Mucosa of stomach (tissue), 1 donor: ENCODE measurements at regions not wholly inside any gene's neighbourhood (a gene's known extent, or its start where the extent isn't known, plus 50 kb on each side); places are given as distances from the start of the nearest gene placed in this dataset.

ENCODE experiments used
- H3K27me3 ChIP-seq: one replicate; pipeline ENCODE4 v1.7.0; 2013; ENCODE audit warnings: mild to moderate bottlenecking, low read length; ENCODE audit not compliant: control insufficient read depth, insufficient read depth
- H3K36me3 ChIP-seq: one replicate; pipeline ENCODE4 v1.7.0; 2013; ENCODE audit warnings: low read length; ENCODE audit not compliant: control insufficient read depth, insufficient read depth
- H3K4me1 ChIP-seq: one replicate; pipeline ENCODE4 v1.7.0; 2013; ENCODE audit warnings: mild to moderate bottlenecking, low read length; ENCODE audit not compliant: control insufficient read depth, insufficient read depth
- H3K4me3 ChIP-seq: one replicate; pipeline ENCODE4 v1.7.0; 2013; ENCODE audit warnings: low read length
- H3K9ac ChIP-seq: one replicate; pipeline ENCODE4 v1.7.0; 2013; ENCODE audit warnings: mild to moderate bottlenecking, low read length, moderate library complexity
- H3K9me3 ChIP-seq: one replicate; pipeline ENCODE4 v1.7.0; 2013; ENCODE audit warnings: mild to moderate bottlenecking, low read length, moderate library complexity; ENCODE audit not compliant: control insufficient read depth
- donor health status: Pancreatic carcinoma.

DNA sequence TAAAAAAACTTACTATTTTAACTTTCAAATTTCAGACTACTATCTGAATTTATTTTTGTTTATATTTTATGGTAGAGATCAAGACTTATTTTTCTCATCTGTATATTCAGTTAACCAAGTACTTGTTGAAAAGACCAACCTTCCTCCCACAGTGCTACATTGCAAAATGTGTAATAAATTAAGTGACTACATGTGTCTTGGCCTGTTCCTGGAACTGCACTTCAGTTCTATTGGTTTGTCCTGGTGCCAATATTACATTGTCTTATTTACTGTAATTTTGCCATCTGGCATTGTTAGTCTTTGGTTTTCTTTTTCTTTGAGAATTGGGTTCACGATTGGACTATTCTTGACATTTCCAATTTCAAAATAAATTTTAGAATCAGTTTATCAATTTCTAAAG, 138.4 kb upstream of the KCNMB2 start:
- Histone ChIP-seq H3K9me3 (no peaks in the 10 kb centered on the region), H3K4me3 (no peak overlapping the region), H3K9ac (no peak overlapping the region), H3K4me1 (no peaks in the 10 kb centered on the region), H3K27me3 (no peaks in the 10 kb centered on the region), H3K36me3 (no peaks in the 10 kb centered on the region)

DNA sequence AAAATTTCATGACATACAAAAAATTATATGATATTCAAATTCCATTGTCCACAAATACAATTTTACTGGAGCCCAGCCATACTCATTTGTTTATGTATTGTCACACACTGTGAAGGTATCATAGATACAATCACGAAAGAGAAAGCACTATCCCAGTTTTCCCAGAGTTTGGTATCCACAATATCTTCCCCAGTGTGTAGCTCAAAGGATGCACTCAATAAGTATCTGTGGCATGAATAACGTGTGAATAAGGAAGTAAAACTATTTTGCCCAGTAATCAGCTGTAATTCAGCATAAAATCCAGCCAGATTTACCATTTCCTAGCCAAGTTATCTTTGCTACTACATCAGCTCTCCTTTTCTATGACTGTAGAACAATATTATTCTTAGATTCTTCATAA, 131.3 kb upstream of the KCNMB2 start:
- H3K27me3 ChIP-seq, result no peaks in the 10 kb centered on the region
- no peak overlapping the region for H3K4me3 ChIP-seq
- H3K4me1 ChIP-seq, result peaks cover 5% of the 10 kb centered on the region

DNA sequence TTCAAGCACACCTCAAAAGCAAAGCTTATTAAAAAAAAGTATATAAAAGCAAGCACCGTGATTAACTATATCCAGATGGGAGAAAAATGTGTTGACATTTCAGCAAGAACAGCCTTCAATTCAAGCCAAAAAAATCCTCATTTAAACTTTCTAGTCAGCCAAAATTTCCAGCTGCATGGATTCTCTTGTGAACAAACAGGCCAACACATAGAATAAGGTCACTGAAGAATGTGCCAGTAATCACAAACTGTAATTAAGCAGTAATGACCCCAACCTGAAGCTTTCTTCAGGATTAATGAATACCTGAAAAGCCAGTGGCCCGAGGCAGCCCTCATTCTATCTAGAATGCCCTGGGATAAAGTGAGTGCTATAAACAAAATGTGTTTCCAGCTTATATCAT, 130.7 kb upstream of the KCNMB2 start:
- H3K4me3 ChIP-seq, result no peak overlapping the region
- H3K4me1 ChIP-seq, result peaks cover 5% of the 10 kb centered on the region

More for the DNA sequence above, 131.3 kb upstream of the KCNMB2 start:
- H3K9ac ChIP-seq, result no peak overlapping the region
- no peaks in the 10 kb centered on the region for H3K9me3 ChIP-seq
- H3K36me3 ChIP-seq, result no peaks in the 10 kb centered on the region

DNA sequence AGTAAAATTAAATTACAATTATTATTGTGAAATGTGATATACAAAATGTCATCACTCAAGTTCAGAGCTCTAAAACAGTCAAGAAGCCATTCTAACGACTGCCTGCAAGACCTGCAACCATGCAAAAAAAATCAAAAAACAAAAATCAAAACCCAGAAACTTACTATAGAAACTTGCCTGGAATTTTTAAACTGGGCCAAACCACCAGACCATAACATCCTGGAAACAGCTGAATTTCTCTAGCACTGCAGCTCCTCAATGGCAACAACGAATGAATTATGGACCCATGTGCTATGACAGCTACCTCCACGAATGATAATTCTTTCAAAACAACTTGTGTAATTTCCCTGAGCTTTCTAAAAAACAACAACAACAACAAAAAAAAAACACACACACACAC, 130.0 kb upstream of the KCNMB2 start:
- H3K4me1 ChIP-seq, result peaks cover 5% of the 10 kb centered on the region
- H3K9ac ChIP-seq, result no peak overlapping the region
- no peaks in the 10 kb centered on the region for H3K27me3 ChIP-seq
- no peaks in the 10 kb centered on the region for H3K9me3 ChIP-seq
- no peak overlapping the region for H3K4me3 ChIP-seq
- no peaks in the 10 kb centered on the region for H3K36me3 ChIP-seq

More for the DNA sequence above, 130.7 kb upstream of the KCNMB2 start:
- H3K9ac ChIP-seq, result no peak overlapping the region
- H3K9me3 ChIP-seq, result no peaks in the 10 kb centered on the region
- H3K36me3 ChIP-seq, result no peaks in the 10 kb centered on the region
- H3K27me3 ChIP-seq, result no peaks in the 10 kb centered on the region

DNA sequence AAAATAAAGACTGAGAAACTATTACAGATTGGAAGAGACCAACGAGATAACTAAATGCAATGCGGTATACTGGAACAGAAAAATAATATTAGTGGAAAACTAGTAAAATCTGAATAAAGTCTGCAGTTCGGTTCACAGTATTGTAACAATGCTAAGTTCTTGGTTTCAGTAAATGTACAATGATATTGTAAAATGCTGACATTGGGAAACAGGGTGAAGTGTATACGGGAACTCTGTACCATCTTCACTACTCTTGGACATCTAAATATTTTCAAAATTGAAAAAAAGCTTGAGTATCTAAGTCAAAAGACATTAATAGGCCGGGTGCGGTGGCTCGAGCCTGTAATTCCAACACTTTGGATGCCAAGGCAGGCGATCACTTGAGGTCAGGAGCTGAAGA, 120.9 kb upstream of the KCNMB2 start:
- H3K4me3 ChIP-seq, result no peak overlapping the region
- H3K4me1 ChIP-seq, result no peaks in the 10 kb centered on the region
- no peaks in the 10 kb centered on the region for H3K36me3 ChIP-seq
- H3K9ac ChIP-seq, result no peak overlapping the region
- H3K27me3 ChIP-seq, result no peaks in the 10 kb centered on the region
- H3K9me3 ChIP-seq, result no peaks in the 10 kb centered on the region

DNA sequence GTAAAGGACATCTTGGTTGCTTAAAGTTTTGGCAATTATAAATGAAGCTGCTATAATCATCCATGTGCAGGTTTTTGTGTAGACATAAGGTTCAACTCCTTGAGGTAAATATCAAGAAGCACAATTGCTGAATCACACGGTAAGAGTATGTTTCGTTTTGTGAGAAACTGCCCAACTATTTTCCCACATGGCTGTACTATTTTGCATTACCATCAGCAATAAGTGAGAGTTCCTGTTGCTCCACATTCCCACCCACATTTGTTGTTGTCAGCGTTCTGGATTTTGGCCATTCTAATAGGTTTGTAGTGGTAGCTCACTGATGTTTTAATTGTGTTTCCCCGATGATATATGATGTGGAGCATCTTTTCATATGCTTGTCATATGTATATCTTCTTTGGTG, 118.5 kb upstream of the KCNMB2 start:
- Histone ChIP-seq H3K4me1 (no peaks in the 10 kb centered on the region), H3K36me3 (no peaks in the 10 kb centered on the region), H3K27me3 (no peaks in the 10 kb centered on the region), H3K9me3 (no peaks in the 10 kb centered on the region), H3K9ac (no peak overlapping the region), H3K4me3 (no peak overlapping the region)

DNA sequence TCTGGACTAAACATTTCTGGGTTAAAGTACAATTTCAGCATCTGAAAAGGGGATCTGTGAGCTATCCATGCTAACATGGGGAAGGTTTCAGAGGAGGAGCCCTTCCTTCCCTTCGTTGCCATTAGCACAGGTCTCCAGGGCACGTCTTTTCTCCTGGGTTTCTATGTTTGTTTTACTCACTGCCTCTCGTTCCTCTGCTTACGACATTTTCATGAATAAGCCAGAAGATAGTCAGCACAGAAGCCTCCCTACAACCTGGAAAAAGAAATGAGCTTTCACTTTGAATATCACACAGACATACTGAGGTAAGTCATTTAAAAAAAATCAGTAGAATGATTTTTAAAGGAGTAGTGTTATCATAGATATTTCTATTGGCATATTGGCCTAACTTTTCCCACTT, 117.2 kb upstream of the KCNMB2 start:
- no peaks in the 10 kb centered on the region for H3K36me3 ChIP-seq
- H3K27me3 ChIP-seq, result no peaks in the 10 kb centered on the region
- H3K4me1 ChIP-seq, result no peaks in the 10 kb centered on the region
- no peak overlapping the region for H3K9ac ChIP-seq
- no peak overlapping the region for H3K4me3 ChIP-seq
- H3K9me3 ChIP-seq, result no peaks in the 10 kb centered on the region

DNA sequence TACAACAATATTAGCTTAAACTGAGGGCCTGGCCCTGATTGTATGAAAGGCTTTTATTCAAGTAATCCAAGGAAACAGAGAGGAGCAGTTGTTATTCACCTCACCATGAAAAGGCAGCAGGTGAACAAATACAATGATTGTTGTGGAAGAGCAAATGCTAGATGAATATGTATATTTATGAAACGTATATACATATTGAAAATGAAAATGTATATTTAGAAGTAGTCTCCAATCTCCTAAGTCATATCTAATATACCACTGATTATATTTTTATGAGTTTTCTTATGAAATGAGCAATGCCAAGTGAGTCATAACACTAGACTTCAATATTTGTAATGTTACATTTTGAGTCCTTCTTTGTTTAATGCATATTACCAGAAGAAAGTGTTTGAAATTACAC, 116.2 kb upstream of the KCNMB2 start:
- H3K27me3 ChIP-seq, result no peaks in the 10 kb centered on the region
- no peak overlapping the region for H3K9ac ChIP-seq
- no peaks in the 10 kb centered on the region for H3K4me1 ChIP-seq
- H3K4me3 ChIP-seq, result no peak overlapping the region
- H3K9me3 ChIP-seq, result no peaks in the 10 kb centered on the region
- no peaks in the 10 kb centered on the region for H3K36me3 ChIP-seq

DNA sequence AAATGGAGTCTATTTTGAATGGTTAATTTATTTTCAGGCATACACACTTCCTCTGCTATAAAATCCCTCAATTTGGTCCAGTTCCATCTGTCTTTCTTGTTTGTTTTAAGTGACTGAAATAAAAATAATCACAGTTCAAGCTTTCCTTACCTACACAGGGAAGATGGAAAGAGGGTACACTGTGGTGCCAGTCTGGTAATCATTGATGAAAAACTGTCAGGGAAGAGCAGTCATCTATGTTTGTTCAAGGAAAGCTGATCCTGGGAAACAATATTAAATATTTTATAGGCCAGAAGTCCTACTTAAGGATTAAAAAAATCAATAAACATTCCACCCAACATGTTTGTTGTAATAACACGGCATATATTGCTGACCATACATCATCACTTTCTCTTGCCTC, 115.2 kb upstream of the KCNMB2 start:
- no peak overlapping the region for H3K4me3 ChIP-seq
- H3K9ac ChIP-seq, result no peak overlapping the region
- no peaks in the 10 kb centered on the region for H3K36me3 ChIP-seq
- no peaks in the 10 kb centered on the region for H3K4me1 ChIP-seq
- H3K9me3 ChIP-seq, result no peaks in the 10 kb centered on the region
- H3K27me3 ChIP-seq, result no peaks in the 10 kb centered on the region

DNA sequence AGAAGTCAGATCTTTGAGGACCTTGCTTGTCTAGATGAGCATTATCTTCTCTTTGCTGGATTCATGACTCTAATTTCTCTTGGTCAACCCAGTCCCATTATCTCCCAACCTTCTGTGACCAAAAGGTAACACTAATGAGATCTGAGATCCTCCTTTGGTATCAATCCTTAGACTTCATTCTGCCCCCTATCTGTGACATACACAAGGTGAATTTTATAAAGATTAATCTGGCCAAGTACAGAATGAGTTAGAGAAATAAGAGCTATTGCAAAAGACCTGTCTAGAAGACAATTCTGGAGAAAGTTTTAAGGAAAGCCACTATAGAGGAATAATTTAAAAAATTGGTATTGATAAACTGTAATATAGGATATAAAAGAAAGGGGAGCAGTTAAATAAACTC, 113.8 kb upstream of the KCNMB2 start:
- Histone ChIP-seq H3K9ac (no peak overlapping the region), H3K4me3 (no peak overlapping the region), H3K36me3 (no peaks in the 10 kb centered on the region), H3K27me3 (no peaks in the 10 kb centered on the region), H3K4me1 (no peaks in the 10 kb centered on the region), H3K9me3 (no peaks in the 10 kb centered on the region)

DNA sequence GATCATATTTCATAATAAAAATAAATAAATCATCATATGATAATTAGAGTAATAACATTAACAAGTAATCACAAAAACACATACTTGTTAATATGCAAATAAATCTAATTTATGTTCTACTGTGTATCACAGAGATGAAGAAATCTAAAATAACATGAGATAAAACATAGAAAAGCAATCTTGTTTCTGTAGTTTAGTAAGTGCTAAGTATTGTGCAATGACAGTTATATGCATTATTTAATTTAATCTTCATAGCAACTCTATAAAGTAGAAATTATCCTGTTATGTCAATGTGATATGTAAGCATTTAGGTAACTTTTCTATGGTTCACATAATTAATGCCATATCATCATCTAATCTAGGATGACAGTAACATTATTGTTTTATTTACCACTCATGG, 108.2 kb upstream of the KCNMB2 start:
- H3K9me3 ChIP-seq, result no peaks in the 10 kb centered on the region
- H3K36me3 ChIP-seq, result no peaks in the 10 kb centered on the region
- no peak overlapping the region for H3K4me3 ChIP-seq
- H3K9ac ChIP-seq, result no peak overlapping the region
- H3K27me3 ChIP-seq, result no peaks in the 10 kb centered on the region
- H3K4me1 ChIP-seq, result no peaks in the 10 kb centered on the region

DNA sequence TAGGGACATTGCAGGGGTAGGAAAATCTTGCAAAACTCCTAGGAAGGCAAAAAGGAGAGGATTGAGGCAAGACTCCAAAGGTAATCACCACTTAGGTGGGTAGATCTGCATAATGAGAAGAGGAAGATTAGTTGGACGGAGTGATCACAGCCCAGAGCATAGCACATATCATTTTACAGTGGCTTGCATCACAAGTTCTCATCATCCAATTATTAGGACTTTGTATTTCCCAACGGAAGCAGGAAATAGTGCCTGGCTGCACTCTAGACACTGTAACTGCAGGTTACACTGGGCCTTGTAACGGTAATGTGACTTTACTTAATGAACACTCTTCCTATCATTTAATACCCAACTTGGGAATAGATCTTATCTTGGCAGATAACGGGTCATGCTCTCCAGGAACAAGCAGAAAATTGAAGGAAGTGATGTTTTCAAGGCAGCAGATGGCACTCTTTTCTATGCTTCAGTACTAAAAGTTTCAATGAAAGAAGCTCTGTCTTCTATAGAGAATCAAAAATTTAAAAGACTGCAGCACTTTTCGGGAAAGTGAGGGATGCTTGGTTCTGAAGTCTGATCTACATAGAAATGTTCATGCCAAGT, 101.9 kb upstream of the KCNMB2 start:
- H3K9ac ChIP-seq, result no peak overlapping the region
- no peaks in the 10 kb centered on the region for H3K4me1 ChIP-seq
- no peak overlapping the region for H3K4me3 ChIP-seq
- H3K27me3 ChIP-seq, result no peaks in the 10 kb centered on the region
- no peaks in the 10 kb centered on the region for H3K9me3 ChIP-seq
- no peaks in the 10 kb centered on the region for H3K36me3 ChIP-seq

DNA sequence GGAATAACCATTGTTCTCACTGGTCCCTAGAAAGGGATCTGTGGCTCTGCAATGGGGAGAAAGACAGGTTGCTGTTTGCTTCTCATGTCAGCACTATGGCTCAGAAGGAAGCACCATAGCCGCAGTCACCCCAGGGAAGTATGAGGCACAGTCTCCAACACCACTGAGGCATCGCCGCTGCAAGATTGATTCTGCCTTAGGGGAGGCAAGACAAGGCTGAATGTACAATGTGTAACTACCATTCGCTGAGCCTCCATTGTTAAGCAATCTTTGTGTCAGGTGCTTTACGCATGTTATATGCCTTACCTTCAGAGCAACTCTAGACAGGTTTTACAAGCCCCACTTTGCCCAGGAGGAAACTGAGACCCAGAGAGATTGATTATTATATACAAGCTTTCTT, 100.7 kb upstream of the KCNMB2 start:
- no peak overlapping the region for H3K9ac ChIP-seq
- no peaks in the 10 kb centered on the region for H3K4me1 ChIP-seq
- no peaks in the 10 kb centered on the region for H3K27me3 ChIP-seq
- no peak overlapping the region for H3K4me3 ChIP-seq
- no peaks in the 10 kb centered on the region for H3K36me3 ChIP-seq
- H3K9me3 ChIP-seq, result no peaks in the 10 kb centered on the region
